IMR-90 (cell line): ENCODE measurements at regions not wholly inside any gene's neighbourhood (a gene's known extent, or its start where the extent isn't known, plus 50 kb on each side); places are given as distances from the start of the nearest gene placed in this dataset.

ENCODE experiments used
- CTCF ChIP-seq: conservative IDR thresholded peaks from 2 replicates; pipeline ENCODE4 v1.5.1; 2012; ENCODE audit warnings: mild to moderate bottlenecking, low read depth, low read length, improper control_type of control experiment
- RFX5 ChIP-seq: IDR thresholded peaks from 2 replicates; pipeline ENCODE4 v1.8.0; 2012; ENCODE audit warnings: low read depth, mild to moderate bottlenecking, low read length, moderate library complexity
- SMC3 ChIP-seq: fragments of 150-350 bp; IDR thresholded peaks from 2 replicates; pipeline ENCODE4 v1.6.1; 2016; ENCODE audit warnings: low read depth, mild to moderate bottlenecking, antibody characterized with exemption, low read length, moderate library complexity

- TF ChIP-seq CTCF (no peak), SMC3 (no peak), RFX5 (no peak)
These were observed 370.0 kb upstream of the SPTLC3 start for GRCh38 chr20:12638633-12639312.
